HG03045 (cell line): ENCODE measurements at regions not wholly inside any gene's neighbourhood (a gene's known extent, or its start where the extent isn't known, plus 50 kb on each side); places are given as distances from the start of the nearest gene placed in this dataset.

ENCODE experiments used
- ATAC-seq: cut with Tn5 transposase; IDR thresholded peaks from one replicate; pipeline ENCODE4 v1.9.1; 2021; ENCODE audit warnings: mild to moderate bottlenecking, moderate library complexity; ENCODE audit not compliant: unreplicated experiment

GRCh38 chr2:222146488-222146887 lies 152.3 kb downstream of the PAX3 start:
- ATAC-seq, result no peak

DNA sequence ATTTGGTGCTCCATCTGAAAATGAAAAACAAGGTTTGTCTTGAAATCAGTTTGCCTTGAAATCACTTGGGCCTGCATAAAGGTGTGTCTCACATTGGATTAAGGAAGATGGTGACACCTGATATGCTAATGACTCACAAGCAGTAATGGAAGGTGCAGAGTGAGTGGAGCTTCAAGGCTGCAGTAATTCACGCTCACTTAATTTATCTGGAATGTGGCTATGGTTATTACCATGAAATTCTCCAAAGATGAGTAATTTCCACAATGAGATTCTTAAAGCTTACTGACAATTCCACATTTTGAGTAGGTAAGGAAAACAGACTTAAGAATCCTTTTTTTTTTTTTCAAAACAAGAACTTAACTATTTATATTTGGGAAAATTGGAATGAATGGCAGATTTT lies 156.8 kb downstream of the PAX3 start:
- no peak for ATAC-seq

DNA sequence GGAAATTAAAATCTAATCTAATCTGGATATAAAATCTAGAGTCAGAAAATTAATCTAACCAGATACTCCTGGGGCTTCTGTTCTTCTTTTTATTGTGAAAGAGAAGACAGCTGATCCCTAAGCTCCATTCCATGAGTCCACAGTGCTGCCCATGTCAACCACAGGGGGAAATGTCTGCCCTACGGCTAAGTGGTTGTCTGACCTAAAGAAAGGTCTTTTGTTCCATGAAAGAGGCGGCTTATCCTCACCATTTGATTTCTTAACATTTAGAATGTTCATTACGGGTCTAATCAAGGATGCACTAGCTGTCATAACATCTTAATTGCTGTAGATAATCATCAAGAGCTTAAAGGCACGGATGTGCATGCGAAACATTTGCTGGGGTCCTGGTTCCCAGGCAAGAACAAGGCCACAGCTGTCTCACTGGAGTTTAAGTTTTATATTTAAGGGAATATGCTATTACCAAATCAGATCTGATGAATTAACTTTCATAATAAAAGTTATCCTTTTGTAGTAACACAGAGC lies 162.6 kb downstream of the PAX3 start:
- no peak for ATAC-seq

DNA sequence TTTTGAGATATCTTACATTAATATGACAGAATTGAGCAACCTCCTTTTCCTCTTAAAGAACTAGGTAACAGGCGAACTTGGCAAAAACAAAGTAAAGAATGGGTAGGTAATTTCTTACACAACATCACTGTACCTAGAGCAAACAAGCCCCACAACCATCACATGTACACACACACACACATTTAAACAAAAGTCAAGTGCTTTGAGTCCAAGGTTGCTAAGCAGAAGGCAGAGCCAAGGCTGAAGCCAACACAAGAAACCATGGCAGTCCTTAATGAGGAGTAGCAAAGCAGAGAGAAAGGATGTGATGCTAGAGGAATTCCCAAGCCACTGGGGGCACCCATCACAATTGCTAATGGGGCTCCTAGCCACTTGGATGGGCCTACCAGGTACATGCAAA lies 164.1 kb downstream of the PAX3 start:
- ATAC-seq, result no peak

- no peak for ATAC-seq
Observed at GRCh38 chr2:222133897-222134296, 164.9 kb downstream of the PAX3 start.

DNA sequence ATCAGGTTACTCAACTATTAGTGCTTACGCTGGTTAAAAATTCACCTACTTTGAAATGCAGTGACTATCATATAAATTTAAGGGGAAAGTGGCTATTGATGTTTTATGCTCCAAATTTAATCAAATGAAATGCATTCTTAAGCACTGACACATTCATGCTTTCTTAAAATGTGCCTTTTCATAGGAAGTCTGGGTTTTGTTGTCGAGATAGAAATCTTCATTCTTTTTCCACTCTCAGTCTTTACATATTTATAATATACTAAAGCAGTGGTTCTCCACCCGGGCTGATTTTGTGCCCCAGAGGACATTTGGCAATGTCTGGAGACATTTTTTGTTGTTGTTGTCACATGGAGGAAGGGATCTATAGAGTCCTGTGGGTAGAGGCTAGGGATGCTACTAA lies 167.9 kb downstream of the PAX3 start:
- ATAC-seq, result no peak

GRCh38 chr2:222127660-222128059 lies 171.1 kb downstream of the PAX3 start:
- ATAC-seq, result no peak

DNA sequence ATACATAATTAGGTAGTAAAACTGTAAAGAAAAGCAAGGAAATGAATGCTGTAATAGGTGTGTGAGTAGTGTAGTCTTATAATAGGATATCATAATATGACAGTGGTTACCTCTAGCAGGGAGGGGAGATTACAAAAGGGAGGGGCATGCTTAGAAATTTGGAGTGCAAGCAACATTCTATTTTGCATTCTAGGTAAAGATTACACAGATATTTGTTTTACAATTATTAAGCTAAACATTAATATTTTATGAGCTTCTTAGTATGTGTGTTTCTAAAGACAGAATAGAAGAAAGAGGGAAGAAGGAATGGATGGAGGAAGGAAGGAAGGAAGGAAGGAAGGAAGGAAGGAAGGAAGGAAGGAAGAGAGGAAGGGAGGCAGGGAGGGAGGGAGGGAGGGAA lies 177.9 kb downstream of the PAX3 start:
- no peak for ATAC-seq

GRCh38 chr2:222115296-222115695 lies 183.5 kb downstream of the PAX3 start:
- ATAC-seq, result no peak

DNA sequence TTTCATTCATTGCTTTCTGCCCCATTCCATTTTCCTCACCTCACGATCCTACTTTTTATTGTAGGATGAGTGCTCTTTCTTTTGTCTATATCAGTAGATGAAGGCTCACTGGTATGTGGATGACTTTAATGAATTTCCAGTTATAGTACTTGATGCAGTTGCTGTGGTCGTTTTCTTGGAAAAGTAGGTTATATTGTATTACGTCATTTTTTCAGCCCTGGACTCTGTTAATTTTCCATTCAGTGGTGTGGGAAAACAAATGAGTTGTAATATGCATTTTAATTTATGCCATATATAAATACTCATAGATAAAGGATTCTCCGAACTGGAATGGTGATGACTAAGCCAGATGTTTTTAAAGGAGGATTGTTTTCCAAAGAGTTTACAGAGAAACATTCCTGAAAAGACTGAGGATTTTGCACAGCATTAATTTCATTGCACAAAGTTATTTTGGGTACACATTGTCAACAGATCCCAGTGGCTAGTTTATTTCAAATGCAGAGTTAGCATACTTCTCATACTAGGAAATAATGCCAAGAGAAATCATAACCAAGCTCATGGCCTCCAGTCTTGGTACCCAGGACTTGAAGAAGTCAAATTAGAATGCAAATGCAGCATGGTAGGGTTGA lies 189.7 kb downstream of the PAX3 start:
- ATAC-seq, result no peak

GRCh38 chr2:222108497-222108896 lies 190.3 kb downstream of the PAX3 start:
- ATAC-seq, result no peak

DNA sequence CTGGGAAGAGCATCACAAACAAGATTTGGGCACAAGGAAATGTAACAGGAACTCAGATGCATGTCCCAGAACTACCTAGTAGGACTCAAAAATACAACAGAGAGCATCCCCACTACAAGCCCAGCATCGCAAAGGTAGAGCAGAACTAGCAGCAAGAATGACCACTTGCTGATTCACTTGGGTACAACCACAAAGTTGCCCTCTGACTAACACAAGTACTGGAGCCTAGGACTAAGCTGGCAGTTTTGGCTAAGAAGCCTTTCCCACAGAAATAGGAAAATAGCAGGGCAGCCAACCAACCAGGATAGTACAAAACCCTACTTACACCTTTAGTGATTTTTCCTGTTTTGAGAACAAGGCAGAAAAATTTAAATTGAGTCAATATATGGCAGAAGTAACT lies 193.8 kb downstream of the PAX3 start:
- no peak for ATAC-seq

GRCh38 chr2:222102575-222103349 lies 196.0 kb downstream of the PAX3 start:
- no peak for ATAC-seq

DNA sequence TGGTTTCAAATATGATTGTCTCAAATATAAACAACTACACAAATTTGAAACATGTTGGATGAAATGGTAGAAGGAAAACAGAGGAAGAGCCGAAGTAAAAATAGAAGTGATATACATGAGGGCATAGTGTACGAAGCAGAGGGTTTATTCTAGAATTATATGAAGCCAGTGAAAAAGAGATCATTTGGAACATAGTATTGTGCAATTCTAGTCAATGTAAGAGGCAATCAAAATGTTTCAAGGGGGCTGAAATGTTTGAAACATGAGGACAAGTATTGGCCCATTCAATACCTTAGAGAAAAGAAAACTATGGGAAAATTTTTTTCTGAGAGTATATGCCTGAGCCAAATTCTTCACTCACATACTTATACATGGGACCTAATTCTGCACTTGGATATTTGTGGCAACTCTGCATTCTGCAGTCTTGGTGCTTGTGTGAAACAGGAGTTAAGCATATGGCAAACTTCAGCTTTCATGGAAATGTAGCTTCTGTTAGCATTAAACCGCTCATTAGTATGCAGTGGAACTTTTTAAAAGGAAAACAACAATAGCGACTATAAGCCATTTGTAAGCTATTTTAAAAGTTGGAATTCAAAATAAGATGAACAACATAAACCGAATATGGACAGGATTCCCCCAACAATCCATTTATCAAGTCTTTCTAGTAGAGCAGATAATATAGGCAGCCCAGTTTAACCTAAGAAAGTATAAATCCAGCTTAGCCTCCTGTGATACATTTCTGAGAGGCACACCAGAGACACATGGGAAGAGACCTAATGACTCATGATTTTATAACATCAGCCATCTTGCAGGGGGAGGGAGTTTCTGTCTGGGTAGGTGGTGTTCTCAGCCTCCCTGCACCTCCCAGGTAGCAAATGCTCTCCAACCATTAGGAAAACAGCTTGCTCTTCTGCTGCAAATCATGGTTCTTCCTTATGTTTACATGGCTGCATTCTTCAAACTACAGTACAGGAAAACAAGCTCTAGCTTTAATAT lies 197.8 kb downstream of the PAX3 start:
- no peak for ATAC-seq

- no peak for ATAC-seq
Observed at GRCh38 chr2:222088561-222088960, 210.2 kb downstream of the PAX3 start.

GRCh38 chr2:222087998-222088397 lies 210.8 kb downstream of the PAX3 start:
- ATAC-seq, result no peak

DNA sequence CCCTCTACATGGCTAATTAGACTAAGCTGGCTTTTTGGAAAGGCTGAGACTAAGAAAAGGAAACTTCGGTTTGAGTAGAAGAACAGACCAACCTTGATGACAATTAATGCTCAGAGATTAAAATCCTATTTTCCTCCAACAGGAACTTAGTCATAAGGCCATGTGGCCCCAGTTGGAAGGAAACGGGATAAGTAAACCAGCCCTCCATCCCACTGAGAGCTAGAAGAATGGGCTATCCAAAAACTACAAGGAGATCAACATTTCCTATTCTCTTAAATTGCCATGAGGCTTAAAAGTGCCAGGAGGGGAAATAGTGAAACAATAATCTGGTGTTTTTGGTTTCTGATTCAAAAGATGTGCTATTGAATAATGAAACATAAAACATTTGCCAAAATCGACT lies 216.6 kb downstream of the PAX3 start:
- ATAC-seq, result no peak

DNA sequence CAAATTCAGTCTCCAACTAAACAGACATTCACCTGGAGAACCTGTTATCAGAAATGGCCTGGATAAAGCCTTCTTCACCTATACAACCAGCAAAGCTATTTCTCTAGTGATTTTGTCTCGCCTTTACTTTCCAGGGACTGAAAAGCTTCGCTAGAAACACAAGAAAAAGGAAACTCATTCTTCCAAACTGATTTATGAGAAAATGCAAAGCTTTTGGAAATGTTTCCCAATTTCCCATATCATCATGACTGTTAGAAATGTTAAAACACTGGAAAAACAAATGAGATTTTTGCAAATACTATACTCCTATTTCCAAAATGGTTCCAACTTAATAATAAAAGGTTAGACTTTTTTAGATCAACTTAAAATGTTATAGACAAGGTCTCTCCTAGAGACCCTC lies 218.7 kb downstream of the PAX3 start:
- no peak for ATAC-seq

DNA sequence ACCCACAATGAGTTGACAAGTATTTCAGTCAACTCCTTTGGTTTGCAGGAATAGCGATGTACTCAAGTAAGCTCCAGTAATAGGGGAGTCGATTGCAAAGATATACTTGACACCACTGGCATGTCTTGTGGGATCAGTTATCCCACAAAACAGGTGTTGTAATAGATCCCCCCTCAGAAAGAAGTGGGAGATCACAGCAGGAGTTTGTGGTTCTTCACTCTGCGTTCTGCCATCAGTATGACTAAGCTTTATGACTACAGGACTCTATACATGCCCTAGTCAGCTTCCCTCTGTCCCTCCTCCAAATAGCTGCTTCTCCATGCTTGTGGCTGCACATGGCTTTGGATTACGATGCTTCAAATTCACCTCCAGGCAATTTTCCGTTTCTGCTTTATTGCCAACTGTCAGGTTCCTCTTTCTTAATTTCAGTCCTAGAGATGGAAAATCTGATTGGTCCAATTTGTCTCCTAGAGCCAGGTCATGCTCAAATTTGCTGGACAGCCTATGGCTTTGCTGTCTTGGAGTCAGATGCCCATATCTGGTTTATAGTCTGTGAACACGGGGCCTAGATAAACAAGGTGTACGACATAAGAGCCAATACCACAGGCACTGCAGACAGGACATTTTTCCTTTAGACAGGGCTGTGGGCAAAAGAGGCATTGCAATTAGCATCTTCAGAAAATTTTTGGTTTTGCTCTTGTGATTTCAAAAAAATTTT lies 221.7 kb downstream of the PAX3 start:
- no peak for ATAC-seq

- no peak for ATAC-seq
Observed at GRCh38 chr2:222074674-222075073, 224.1 kb downstream of the PAX3 start.

DNA sequence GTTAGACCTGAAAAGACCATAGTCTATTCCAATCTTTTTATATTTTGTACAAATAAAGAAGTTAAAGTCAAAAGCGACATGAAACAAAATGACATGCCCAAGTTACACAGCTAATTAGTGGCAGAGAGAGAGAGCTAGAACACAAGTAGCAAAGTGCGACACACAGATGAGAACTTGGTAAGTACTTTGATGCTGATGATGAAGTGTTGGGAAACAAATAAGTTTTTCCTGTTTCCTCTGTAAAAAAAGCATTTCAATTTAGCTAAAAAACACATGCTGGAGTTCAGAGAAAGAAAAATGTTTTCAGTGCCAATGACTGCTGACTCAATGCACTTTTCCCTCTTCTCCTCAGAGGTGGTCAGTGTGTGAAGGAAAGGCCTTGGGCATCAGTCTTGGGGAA lies 226.9 kb downstream of the PAX3 start:
- no peak for ATAC-seq
